Mucosa of stomach (tissue), 1 donor: ENCODE measurements at regions not wholly inside any gene's neighbourhood (a gene's known extent, or its start where the extent isn't known, plus 50 kb on each side); places are given as distances from the start of the nearest gene placed in this dataset.
"Not testable (repeated sequence)": the region's sequence is repeated elsewhere in the genome, so short reads cannot be mapped to it uniquely, and the experiment has no call there.

ENCODE experiments used
- H3K27me3 ChIP-seq: one replicate; pipeline ENCODE4 v1.7.0; 2013; ENCODE audit warnings: mild to moderate bottlenecking, low read length; ENCODE audit not compliant: control insufficient read depth, insufficient read depth
- H3K36me3 ChIP-seq: one replicate; pipeline ENCODE4 v1.7.0; 2013; ENCODE audit warnings: low read length; ENCODE audit not compliant: control insufficient read depth, insufficient read depth
- H3K4me1 ChIP-seq: one replicate; pipeline ENCODE4 v1.7.0; 2013; ENCODE audit warnings: mild to moderate bottlenecking, low read length; ENCODE audit not compliant: control insufficient read depth, insufficient read depth
- H3K4me3 ChIP-seq: one replicate; pipeline ENCODE4 v1.7.0; 2013; ENCODE audit warnings: low read length
- H3K9ac ChIP-seq: one replicate; pipeline ENCODE4 v1.7.0; 2013; ENCODE audit warnings: mild to moderate bottlenecking, low read length, moderate library complexity
- H3K9me3 ChIP-seq: one replicate; pipeline ENCODE4 v1.7.0; 2013; ENCODE audit warnings: mild to moderate bottlenecking, low read length, moderate library complexity; ENCODE audit not compliant: control insufficient read depth
- donor health status: Pancreatic carcinoma.

GRCh38 chr12:91264178-91264577 is 81.6 kb upstream of the DCN start:
- H3K4me3 ChIP-seq, result no peak overlapping the region
- no peaks in the 10 kb centered on the region for H3K4me1 ChIP-seq
- no peak overlapping the region for H3K9ac ChIP-seq
- no peaks in the 10 kb centered on the region for H3K27me3 ChIP-seq
- no peaks in the 10 kb centered on the region for H3K9me3 ChIP-seq
- no peaks in the 10 kb centered on the region for H3K36me3 ChIP-seq

GRCh38 chr12:91261820-91262676 is 79.4 kb upstream of the DCN start:
- Histone ChIP-seq H3K4me3 (no peak overlapping the region), H3K4me1 (no peaks in the 10 kb centered on the region), H3K9ac (no peak overlapping the region), H3K9me3 (no peaks in the 10 kb centered on the region), H3K36me3 (no peaks in the 10 kb centered on the region), H3K27me3 (no peaks in the 10 kb centered on the region)

- H3K9ac ChIP-seq, result no peak overlapping the region
- H3K4me3 ChIP-seq, result no peak overlapping the region
- no peaks in the 10 kb centered on the region for H3K4me1 ChIP-seq
- no peaks in the 10 kb centered on the region for H3K9me3 ChIP-seq
- no peaks in the 10 kb centered on the region for H3K36me3 ChIP-seq
- H3K27me3 ChIP-seq, result no peaks in the 10 kb centered on the region
Measured at GRCh38 chr12:91256411-91256810, 73.8 kb upstream of the DCN start.

- no peaks in the 10 kb centered on the region for H3K36me3 ChIP-seq
- H3K27me3 ChIP-seq, result no peaks in the 10 kb centered on the region
- no peak overlapping the region for H3K4me3 ChIP-seq
- no peaks in the 10 kb centered on the region for H3K4me1 ChIP-seq
- no peaks in the 10 kb centered on the region for H3K9me3 ChIP-seq
- H3K9ac ChIP-seq, result no peak overlapping the region
Measured at GRCh38 chr12:91252341-91252740, 69.7 kb upstream of the DCN start.

- no peak overlapping the region for H3K4me3 ChIP-seq
- no peaks in the 10 kb centered on the region for H3K4me1 ChIP-seq
- no peak overlapping the region for H3K9ac ChIP-seq
- H3K36me3 ChIP-seq, result no peaks in the 10 kb centered on the region
- H3K9me3 ChIP-seq, result no peaks in the 10 kb centered on the region
- H3K27me3 ChIP-seq, result no peaks in the 10 kb centered on the region
Measured at GRCh38 chr12:91250273-91250665, 67.7 kb upstream of the DCN start.

GRCh38 chr12:91249518-91250272 is 67.1 kb upstream of the DCN start:
- Histone ChIP-seq H3K4me1 (no peaks in the 10 kb centered on the region), H3K9ac (no peak overlapping the region), H3K27me3 (no peaks in the 10 kb centered on the region), H3K36me3 (no peaks in the 10 kb centered on the region), H3K4me3 (no peak overlapping the region), H3K9me3 (no peaks in the 10 kb centered on the region)

GRCh38 chr12:91249054-91249453 is 66.4 kb upstream of the DCN start:
- H3K9ac ChIP-seq, result no peak overlapping the region
- no peaks in the 10 kb centered on the region for H3K9me3 ChIP-seq
- no peak overlapping the region for H3K4me3 ChIP-seq

GRCh38 chr12:91243177-91243576 is 60.6 kb upstream of the DCN start:
- H3K4me1 ChIP-seq, H3K9me3 ChIP-seq, H3K27me3 ChIP-seq, H3K36me3 ChIP-seq, H3K4me3 ChIP-seq, H3K9ac ChIP-seq: not testable (repeated sequence)

More at GRCh38 chr12:91249054-91249453, 66.4 kb upstream of the DCN start:
- Histone ChIP-seq H3K4me1 (no peaks in the 10 kb centered on the region), H3K36me3 (no peaks in the 10 kb centered on the region), H3K27me3 (no peaks in the 10 kb centered on the region)

GRCh38 chr12:91241756-91242155 is 59.1 kb upstream of the DCN start:
- Histone ChIP-seq H3K36me3 (no peaks in the 10 kb centered on the region), H3K9me3 (no peaks in the 10 kb centered on the region), H3K4me1 (no peaks in the 10 kb centered on the region), H3K9ac (no peak overlapping the region), H3K4me3 (no peak overlapping the region), H3K27me3 (no peaks in the 10 kb centered on the region)

GRCh38 chr12:91240386-91241095 is 57.9 kb upstream of the DCN start:
- H3K9me3 ChIP-seq, result no peaks in the 10 kb centered on the region
- no peak overlapping the region for H3K4me3 ChIP-seq
- H3K4me1 ChIP-seq, result no peaks in the 10 kb centered on the region
- no peak overlapping the region for H3K9ac ChIP-seq
- no peaks in the 10 kb centered on the region for H3K36me3 ChIP-seq
- no peaks in the 10 kb centered on the region for H3K27me3 ChIP-seq

- Histone ChIP-seq H3K36me3 (no peaks in the 10 kb centered on the region), H3K4me1 (no peaks in the 10 kb centered on the region), H3K9ac (no peak overlapping the region), H3K27me3 (no peaks in the 10 kb centered on the region), H3K4me3 (no peak overlapping the region), H3K9me3 (no peaks in the 10 kb centered on the region)
Measured at GRCh38 chr12:91239481-91239880, 56.9 kb upstream of the DCN start.
